T-helper 2 cell (primary cell): ENCODE measurements at regions not wholly inside any gene's neighbourhood (a gene's known extent, or its start where the extent isn't known, plus 50 kb on each side); places are given as distances from the start of the nearest gene placed in this dataset.

Source experiments
- DNase-seq, 5 experiments: peaks; one replicate each; pipeline versions ENCODE4 v3.0.0 to v3.0.0-alpha.2; 2012 to 2022

GRCh38 chr15:97114900-97115760, 784.6 kb downstream of the NR2F2 start:
- no peak for DNase-seq

- DNase-seq = no peak
These were observed 785.2 kb downstream of the NR2F2 start for GRCh38 chr15:97115761-97116070.

DNA sequence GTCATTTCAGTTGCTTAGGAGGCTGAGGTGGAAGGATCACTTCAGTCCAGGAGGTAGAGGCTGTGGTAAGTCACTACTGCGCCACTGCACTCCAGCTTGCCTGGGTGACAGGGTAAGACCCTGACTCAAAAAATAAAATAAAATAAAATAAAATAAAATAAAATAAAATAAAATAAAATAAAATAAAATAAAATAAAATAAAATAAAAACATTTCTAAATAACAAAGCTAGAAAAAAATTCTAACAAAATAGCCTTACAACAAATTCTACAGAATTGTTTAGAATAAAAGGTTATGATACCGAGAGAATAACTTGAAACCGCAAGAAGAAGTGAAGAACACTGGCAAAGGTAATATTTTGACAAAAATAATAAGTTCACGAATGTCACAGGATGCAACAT, 794.3 kb downstream of the NR2F2 start:
- no peak for DNase-seq

DNA sequence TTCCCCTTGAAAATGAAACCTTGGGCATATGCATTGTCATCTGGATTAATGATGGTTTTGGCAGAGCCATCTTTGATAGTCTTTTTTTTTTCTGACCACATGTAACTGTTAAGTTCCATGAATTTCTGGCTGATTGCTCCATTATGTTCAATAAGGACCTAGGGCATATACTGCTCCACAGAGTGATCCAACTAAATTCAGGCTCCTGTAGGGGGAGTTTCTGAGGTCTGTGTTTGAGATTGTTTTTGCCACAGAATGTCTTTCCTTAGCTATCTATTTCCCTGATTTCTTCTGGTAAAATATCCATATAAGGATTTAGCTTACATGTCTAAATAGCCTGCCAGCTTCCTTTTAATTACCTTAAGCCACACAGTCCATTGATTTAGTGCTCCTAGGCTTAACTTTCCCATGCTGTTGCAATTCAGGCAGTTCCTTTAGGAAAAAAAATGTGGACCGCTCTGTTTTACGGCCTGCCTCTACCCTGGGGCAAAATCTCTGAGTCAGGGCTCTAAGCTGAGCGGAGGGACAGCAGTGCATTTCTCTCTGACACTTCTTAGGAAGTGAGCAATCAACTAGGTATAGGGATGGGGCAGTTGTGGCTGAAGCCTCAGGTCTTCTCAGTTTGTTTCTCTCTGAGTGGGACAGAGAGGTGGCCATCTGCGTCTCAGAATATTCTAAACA, 796.2 kb downstream of the NR2F2 start:
- DNase-seq = no peak

DNA sequence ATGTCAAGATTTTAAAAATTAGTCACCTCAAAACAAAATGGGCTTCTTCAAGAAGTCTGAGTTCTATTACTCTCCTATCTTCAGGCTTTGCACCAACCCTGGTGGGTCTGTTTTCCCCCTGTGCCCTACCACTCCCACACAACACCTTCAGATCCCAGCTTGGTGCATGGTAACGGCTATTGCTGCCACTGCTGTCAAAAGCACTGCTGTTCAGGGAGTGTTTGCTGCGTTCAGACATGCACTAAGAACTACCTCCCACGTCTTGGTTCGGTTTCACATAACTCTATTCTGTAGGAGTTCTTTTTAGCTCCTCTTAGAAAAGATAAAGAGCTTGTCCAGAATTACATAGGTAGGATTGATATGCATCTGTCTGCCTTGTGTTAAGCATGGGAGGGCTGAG, 799.2 kb downstream of the NR2F2 start:
- no peak for DNase-seq

DNA sequence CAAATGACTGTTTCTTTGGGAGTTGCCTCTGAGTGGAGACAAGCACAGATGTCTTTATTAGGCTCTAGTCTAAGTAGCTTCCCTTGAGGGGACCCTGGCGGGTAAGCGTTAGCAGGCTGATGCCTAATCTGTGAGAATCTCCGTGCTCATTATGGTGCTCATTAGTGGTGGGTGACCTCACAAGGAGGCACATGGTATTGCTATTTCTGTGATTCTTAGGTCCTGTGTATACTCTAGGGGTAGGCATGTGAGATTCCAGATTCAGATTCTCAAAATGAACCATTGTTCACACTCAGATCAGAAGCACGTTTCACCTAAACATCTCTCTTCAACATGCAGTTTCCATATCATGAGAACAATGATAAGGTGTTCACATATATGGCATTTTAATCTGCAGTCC, 809.7 kb downstream of the NR2F2 start:
- DNase-seq = no peak

DNA sequence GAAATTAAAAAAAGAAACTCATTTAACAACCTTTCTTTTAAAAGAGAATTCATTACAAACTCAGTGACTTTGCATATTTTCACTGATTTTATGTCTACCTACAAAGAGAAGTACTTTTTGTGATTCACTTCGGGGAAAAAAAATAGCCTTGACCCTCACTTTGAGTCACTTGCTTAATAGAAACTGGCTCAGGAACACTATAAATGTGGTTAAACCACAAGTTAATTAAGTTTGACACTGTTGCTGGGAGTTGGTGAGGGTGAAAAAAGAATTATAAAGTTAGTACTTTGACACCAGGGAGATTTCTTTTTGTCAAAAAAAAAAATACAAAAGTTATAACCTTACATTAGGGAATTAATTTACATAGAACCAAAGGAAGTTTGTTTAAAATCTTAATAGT, 810.9 kb downstream of the NR2F2 start:
- DNase-seq = no peak

DNA sequence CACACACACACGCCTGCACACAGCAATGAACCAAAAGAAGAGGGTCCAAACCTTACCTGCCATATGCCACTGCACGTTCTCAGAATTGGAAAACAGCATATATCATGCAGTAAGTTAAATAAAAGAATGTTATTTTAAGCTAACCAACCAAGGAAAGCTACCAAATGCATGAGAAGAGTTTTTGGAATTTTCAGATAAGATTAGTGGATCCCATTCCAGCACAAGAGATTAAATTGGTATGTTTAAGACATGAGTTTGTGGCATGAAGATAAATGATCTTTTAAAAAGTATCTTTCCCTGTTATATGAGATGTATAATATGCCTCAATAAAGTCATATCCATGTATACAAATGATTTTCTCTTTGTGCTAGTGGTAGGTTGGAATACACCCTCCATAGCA, 811.4 kb downstream of the NR2F2 start:
- no peak for DNase-seq

DNA sequence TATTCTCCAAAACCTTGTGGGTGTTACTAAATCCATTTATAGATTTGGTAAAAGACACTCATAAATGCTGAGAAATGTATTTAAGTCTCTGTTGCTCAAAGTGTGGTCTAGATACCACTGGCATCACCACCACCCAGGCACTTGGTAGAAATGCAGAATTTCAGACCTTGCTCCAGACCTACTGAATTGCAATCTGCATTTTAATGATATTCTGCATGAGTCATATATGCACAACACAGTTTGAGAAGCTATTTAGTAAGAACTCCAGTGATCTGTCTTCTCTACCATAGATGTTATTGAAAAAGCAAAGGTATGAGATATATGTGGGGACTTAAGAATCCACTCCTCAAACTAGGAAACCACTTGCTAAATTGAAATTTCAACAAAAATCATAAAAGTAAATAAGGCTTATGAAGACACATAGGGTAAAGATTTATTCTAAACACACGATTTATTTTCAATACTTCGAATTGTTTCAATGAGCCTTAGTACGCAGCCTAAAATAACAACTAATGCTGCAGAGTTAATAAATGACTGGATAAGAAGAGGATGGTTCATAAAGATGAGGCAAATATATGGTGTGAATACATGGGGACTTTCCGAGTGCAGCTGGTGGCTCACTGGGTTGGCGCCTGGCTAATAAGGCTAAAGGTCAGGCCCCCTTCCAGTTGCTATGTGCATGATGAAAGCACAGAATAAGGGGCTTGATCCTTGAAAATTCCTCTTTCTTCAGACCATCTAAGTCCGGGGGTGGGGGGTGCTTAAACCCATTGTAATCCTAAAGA, 813.3 kb downstream of the NR2F2 start:
- DNase-seq = no peak

DNA sequence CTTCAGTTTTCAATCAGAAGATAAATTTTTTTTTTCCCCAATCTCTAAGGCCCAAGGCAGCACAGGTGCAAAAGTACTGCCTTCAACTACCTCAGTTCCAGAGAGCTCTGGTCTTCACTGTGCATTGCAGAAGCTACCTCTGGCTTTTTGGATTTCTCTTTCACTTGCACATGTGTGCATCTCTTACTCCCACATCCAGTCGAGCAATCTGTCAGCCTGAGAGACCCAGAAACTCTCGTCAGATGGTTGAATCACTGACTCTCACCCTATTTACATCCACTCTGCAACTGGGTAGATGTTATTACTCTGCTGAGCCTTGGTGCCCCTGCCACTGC, 813.8 kb downstream of the NR2F2 start:
- no peak for DNase-seq

DNA sequence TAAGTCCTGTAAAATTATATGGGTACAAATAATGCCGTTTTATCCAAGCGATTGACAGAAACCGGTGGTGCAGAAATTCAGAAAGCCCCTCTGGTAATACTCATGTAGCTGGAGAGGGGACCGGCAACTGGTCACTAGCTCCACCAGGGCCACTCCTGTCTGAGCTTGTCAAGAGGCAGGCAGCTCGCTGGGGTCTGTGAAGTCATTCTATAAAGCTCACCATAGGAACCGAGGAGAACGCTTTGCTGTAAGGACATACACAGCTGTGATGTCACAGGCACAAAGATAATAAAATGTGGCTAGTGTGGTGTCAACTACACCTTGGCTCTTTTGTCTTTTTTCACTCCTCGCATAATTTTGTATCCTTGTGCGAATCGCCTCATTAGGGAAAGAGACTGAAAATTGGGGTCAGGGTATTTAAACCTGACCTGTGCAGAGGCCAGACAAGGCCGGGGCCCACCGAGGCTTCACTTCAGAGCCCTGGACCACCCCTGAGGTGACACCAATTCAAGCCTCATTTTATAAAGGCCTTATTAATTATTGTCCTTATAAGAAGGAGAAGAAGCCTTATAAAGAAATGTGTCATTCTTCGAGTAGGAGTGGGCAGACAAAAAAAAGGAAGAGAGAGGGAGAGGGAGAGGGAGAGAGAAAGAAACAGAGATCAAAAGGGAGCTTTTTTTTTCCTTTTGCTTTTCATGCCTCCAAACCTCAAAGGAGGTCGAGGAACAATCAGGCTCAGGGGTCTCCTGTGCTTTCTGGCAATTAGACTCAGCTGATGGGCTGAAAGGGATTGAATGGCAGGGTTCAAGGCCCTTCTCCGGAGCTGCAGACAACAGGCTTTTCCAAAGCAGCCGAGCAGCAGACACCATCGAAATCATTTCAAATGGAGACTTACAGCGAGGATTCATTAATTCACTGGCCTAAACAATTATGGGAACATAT, 813.3 kb upstream of the ARRDC4 start:
- no peak for DNase-seq

DNA sequence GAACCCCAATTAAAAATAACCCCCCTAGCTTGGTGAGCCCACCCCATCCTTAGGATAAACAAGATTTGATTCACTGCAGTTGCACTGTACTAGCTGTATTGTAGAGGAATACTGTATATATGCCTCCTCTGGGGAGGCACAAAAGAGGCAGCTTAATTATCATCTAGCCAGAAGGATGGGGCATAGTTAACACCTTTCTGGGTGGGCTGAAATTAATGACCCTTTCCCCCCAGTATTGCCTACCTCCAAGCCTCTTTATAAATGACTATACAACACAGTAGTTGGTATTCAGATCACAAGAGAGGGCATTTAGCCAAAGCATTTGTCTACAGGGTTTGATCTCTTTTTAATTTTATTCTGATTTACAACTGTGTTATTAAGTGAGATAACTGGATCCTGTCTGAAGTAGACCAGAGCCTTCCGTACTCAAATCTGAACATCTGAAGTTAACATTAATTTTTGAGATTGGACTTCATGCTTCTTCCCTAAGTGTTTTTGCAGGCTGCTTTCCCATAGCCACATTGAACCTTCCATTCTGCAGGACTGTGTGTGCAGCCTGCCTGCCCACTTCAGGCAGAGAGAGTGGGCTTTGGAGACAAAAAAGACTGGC, 807.0 kb upstream of the ARRDC4 start:
- DNase-seq = no peak

DNA sequence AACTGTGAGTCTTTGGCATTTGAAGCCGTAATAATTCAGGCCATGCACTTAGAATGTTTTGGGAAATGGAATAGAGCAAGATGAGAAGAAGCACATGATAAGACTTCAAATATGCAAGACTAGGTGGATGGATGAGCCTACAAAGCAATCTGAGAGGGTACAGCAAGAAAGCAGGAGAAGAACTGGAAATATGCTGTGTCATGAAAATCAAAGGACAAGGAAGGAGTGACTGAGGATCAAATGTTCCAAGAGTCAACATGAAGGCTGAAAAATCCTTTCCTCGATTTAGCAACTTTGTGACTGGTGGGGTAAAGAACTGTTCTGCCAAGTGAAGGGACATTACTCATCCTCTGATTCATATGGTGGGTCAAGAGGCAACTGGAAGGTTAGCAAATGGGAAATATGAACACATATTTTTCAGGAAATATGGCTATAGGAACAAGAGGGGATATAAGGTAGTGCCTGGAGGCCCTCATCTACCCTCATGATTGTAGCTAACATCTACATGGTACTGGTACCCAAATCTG, 803.7 kb upstream of the ARRDC4 start:
- DNase-seq = no peak

GRCh38 chr15:97162805-97163495, 797.6 kb upstream of the ARRDC4 start:
- DNase-seq = no peak

- no peak for DNase-seq
These were observed 795.3 kb upstream of the ARRDC4 start for GRCh38 chr15:97165205-97165604.

- no peak for DNase-seq
These were observed 791.6 kb upstream of the ARRDC4 start for GRCh38 chr15:97168704-97169475.

DNA sequence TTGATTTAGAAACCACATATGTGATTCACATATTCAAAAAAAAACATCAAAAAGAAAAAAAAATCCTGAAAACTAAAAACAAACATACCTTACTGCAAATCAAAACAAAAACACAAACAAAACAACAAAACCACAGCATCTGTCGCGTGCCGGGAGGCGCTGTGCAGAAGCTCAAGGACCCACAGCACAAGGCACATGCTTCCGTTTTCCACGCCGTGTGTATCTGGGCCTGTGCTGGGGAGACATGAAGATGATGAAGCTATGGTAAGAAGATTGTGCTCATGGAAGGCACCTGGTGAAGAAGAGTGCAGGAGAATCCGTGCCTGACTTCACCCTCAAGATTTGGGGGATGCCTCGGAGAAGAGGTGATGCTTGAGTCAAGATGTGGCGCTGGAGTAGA, 788.9 kb upstream of the ARRDC4 start:
- DNase-seq = no peak

DNA sequence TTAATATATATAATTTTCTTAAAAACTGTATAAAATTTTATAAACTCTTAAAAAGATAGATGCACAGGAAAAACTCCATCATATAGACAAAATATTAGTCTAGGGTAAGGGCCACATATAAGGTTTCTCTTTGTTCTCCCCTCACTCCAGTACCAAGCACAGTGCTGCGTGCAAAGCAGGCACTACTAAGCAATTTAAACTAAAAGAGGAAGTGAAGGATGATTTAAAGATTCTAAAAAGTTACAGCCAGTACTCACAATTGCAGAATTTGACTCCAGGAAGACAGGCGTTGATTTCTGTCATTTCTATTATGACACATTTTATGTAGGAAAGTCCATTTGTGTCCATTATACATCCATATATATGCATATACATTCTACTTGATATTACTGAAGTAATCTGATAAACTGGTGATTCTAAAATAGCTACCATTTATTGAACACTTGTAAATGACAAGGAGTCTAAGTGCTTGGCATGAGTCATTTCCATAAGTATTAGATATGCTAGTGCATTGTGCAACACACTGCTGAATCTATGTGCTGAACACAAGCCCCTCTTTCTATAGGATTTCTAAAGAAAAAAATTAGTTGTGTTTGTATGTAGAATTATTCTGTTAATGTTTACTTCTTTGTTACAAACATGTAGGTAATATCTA, 785.5 kb upstream of the ARRDC4 start:
- no peak for DNase-seq

GRCh38 chr15:97177151-97177577, 783.3 kb upstream of the ARRDC4 start:
- DNase-seq = no peak

DNA sequence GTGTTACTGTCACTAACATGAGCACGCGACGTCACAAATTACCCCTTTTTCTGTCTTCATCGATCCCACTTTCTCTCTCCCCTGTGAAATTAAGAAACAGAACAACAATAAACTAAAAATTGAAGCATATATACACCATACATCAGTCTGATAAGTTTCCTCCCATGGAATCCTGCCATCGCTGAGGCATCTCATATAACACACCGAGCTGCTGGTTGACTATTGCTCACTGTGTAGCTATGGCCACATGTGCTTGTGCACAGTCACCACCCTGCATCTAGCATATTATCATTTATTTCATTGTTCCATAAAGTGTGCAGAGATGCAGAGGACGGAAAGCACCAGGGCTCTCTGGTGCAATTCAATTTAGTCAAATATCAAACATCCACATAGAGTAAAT, 777.9 kb upstream of the ARRDC4 start:
- no peak for DNase-seq
